H1 (cell line): ENCODE measurements at regions not wholly inside any gene's neighbourhood (a gene's known extent, or its start where the extent isn't known, plus 50 kb on each side); places are given as distances from the start of the nearest gene placed in this dataset.

Source experiments
- ASH2L ChIP-seq: fragments of 200-600, 300-600 bp; sonication (generic); IDR thresholded peaks from one replicate; pipeline ENCODE4 v1.7.1; 2017; ENCODE audit warnings: low read length
- BACH1 ChIP-seq: IDR thresholded peaks from 2 replicates; pipeline ENCODE4 v1.6.1; 2012; ENCODE audit warnings: low read length, improper control_type of control experiment
- CHD7 ChIP-seq: fragments of 300-600 bp; sonication (generic); IDR thresholded peaks from 2 replicates; pipeline ENCODE4 v1.7.1; 2012; ENCODE audit warnings: low read length, moderate library complexity, mild to moderate bottlenecking, inconsistent platforms; ENCODE audit not compliant: insufficient replicate concordance
- FOSL1 ChIP-seq: IDR thresholded peaks from 2 replicates; pipeline ENCODE4 v1.6.1; 2011; ENCODE audit warnings: mild to moderate bottlenecking, low read depth, low read length, moderate library complexity; ENCODE audit not compliant: insufficient read depth
- HDAC2 ChIP-seq, 2 experiments: fragments of 300-600 bp in 1 of 2; sonication (generic) in 1 of 2; IDR thresholded peaks; 2 replicates each; pipeline ENCODE4 v1.6.1; 2011 to 2012; ENCODE audit warnings: low read depth in 2 of 2, low read length in 2 of 2, mild to moderate bottlenecking in 2 of 2, moderate library complexity in 2 of 2, borderline replicate concordance in 1 of 2, inconsistent platforms in 1 of 2
- PHF8 ChIP-seq: fragments of 200-600 bp; sonication (generic); conservative IDR thresholded peaks from 2 replicates; pipeline ENCODE4 v1.7.1; 2012; ENCODE audit warnings: low read depth, mild to moderate bottlenecking, inconsistent platforms, low read length, moderate library complexity
- POU5F1 ChIP-seq: IDR thresholded peaks from 2 replicates; pipeline ENCODE4 v1.6.1; 2011; ENCODE audit warnings: low read depth, mild to moderate bottlenecking, low read length, moderate library complexity
- SP1 ChIP-seq: IDR thresholded peaks from 2 replicates; pipeline ENCODE4 v1.6.1; 2011; ENCODE audit warnings: low read depth, low read length
- SP2 ChIP-seq: IDR thresholded peaks from 2 replicates; pipeline ENCODE4 v1.6.1; 2012; ENCODE audit warnings: mild to moderate bottlenecking, low read length, inconsistent platforms
- TAF7 ChIP-seq: optimal IDR thresholded peaks from 2 replicates; pipeline ENCODE3; 2011; ENCODE audit warnings: low read depth, mild to moderate bottlenecking, inconsistent platforms, low read length, moderate library complexity, borderline replicate concordance
- TEAD4 ChIP-seq: IDR thresholded peaks from 2 replicates; pipeline ENCODE4 v1.6.1; 2012; ENCODE audit warnings: low read depth, low read length, inconsistent platforms, mixed read lengths

DNA sequence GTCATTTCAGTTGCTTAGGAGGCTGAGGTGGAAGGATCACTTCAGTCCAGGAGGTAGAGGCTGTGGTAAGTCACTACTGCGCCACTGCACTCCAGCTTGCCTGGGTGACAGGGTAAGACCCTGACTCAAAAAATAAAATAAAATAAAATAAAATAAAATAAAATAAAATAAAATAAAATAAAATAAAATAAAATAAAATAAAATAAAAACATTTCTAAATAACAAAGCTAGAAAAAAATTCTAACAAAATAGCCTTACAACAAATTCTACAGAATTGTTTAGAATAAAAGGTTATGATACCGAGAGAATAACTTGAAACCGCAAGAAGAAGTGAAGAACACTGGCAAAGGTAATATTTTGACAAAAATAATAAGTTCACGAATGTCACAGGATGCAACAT is 794.3 kb downstream of the NR2F2 start (continued):
- TF ChIP-seq CHD7: no peak
- no peak for TF ChIP-seq TEAD4
- no peak for TF ChIP-seq SP1
- TF ChIP-seq FOSL1: no peak
- TF ChIP-seq PHF8: no peak
- TF ChIP-seq SP2: no peak
- no peak for TF ChIP-seq POU5F1
- no peak for TF ChIP-seq TAF7
- no peak for TF ChIP-seq BACH1
- no peak for TF ChIP-seq HDAC2 (IDR thresholded peaks at IDR 0.05; ENCODE audit: borderline replicate concordance in 1 of 2, low read depth in 2 of 2, low read length in 2 of 2)
- no peak for TF ChIP-seq ASH2L
